Retina (tissue), 1 donor: ENCODE measurements at regions not wholly inside any gene's neighbourhood (a gene's known extent, or its start where the extent isn't known, plus 50 kb on each side); places are given as distances from the start of the nearest gene placed in this dataset.
A peak's percentile ranks its signal among the peaks of the same experiment; 100 is the strongest.

Experiments
- DNase-seq: peaks from one replicate; pipeline ENCODE4 v3.0.0-alpha.2; 2016

- DNase-seq, result no peak
Measured at GRCh38 chr13:80284290-80284689, 56.6 kb downstream of the SPRY2 start.

GRCh38 chr13:80278706-80279105 is 62.2 kb downstream of the SPRY2 start:
- no peak for DNase-seq

- DNase-seq, result peak; percentile 89
Measured at GRCh38 chr13:80276371-80277289, 64.3 kb downstream of the SPRY2 start.

- DNase-seq, result no peak
Measured at GRCh38 chr13:80274643-80275042, 66.3 kb downstream of the SPRY2 start.

- no peak for DNase-seq
Measured at GRCh38 chr13:80273718-80274117, 67.2 kb downstream of the SPRY2 start.

GRCh38 chr13:80265348-80265747 is 75.6 kb downstream of the SPRY2 start:
- DNase-seq, result no peak

- no peak for DNase-seq
Measured at GRCh38 chr13:80263745-80264513, 77.0 kb downstream of the SPRY2 start.

GRCh38 chr13:80262051-80262695 is 78.8 kb downstream of the SPRY2 start:
- no peak for DNase-seq

GRCh38 chr13:80259159-80259558 is 81.8 kb downstream of the SPRY2 start:
- DNase-seq, result no peak

- DNase-seq, result no peak
Measured at GRCh38 chr13:80256352-80256932, 84.5 kb downstream of the SPRY2 start.

- no peak for DNase-seq
Measured at GRCh38 chr13:80255946-80256345, 85.0 kb downstream of the SPRY2 start.

- DNase-seq, result no peak
Measured at GRCh38 chr13:80251403-80251802, 89.5 kb downstream of the SPRY2 start.

GRCh38 chr13:80250213-80250810 is 90.6 kb downstream of the SPRY2 start:
- no peak for DNase-seq

- no peak for DNase-seq
Measured at GRCh38 chr13:80249516-80250212, 91.3 kb downstream of the SPRY2 start.

- no peak for DNase-seq
Measured at GRCh38 chr13:80245162-80245733, 95.7 kb downstream of the SPRY2 start.

- no peak for DNase-seq
Measured at GRCh38 chr13:80244574-80244973, 96.4 kb downstream of the SPRY2 start.

- DNase-seq, result no peak
Measured at GRCh38 chr13:80242728-80243427, 98.0 kb downstream of the SPRY2 start.

GRCh38 chr13:80239571-80240255 is 101.2 kb downstream of the SPRY2 start:
- DNase-seq, result no peak

- DNase-seq, result no peak
Measured at GRCh38 chr13:80239116-80239515, 101.8 kb downstream of the SPRY2 start.

- no peak for DNase-seq
Measured at GRCh38 chr13:80237646-80238045, 103.3 kb downstream of the SPRY2 start.

GRCh38 chr13:80235967-80236302 is 105.0 kb downstream of the SPRY2 start:
- no peak for DNase-seq
